ENCODE measurements at regions not wholly inside any gene's neighbourhood (a gene's known extent, or its start where the extent isn't known, plus 50 kb on each side); places are given as distances from the start of the nearest gene placed in this dataset.

GRCh38 chr6:145454006-145454405 is 281.3 kb downstream of the EPM2A start:
- no peak for FAIRE-seq
- Histone ChIP-seq H3K4me1 (no peaks in the 10 kb centered on the region), H3K27me3 (no peaks in the 10 kb centered on the region), H3K4me3 (no peak overlapping the region), H3K27ac (no peak overlapping the region), H3K9me3 (no peaks in the 10 kb centered on the region), H3K36me3 (no peaks in the 10 kb centered on the region)
- DNase-seq, result no peak
- WGBS, 2 donors, result 82 to 85% methylated on average over 2 of the region's 2 CpGs
- TF ChIP-seq CTCF (IDR thresholded peaks at IDR 0.05), result no peak
- no peak for ATAC-seq
- intact Hi-C loops (cut with DNase I), result no loop called here

- no peak for TF ChIP-seq CTCF (IDR thresholded peaks at IDR 0.05)
- intact Hi-C loops (cut with DNase I), result no loop called here
- no peak for FAIRE-seq
These were observed 277.8 kb downstream of the EPM2A start for GRCh38 chr6:145457556-145457955.

GRCh38 chr6:145468534-145468933 is 266.8 kb downstream of the EPM2A start:
- H3K4me1 ChIP-seq, result no peaks in the 10 kb centered on the region
- H3K9me3 ChIP-seq, result no peaks in the 10 kb centered on the region
- no peak for FAIRE-seq
- intact Hi-C loops (cut with DNase I), result no loop called here
- no peak for ATAC-seq
- H3K27me3 ChIP-seq, result no peaks in the 10 kb centered on the region
- H3K36me3 ChIP-seq, result no peaks in the 10 kb centered on the region
- TF ChIP-seq CTCF (IDR thresholded peaks at IDR 0.05), result no peak
- H3K4me3 ChIP-seq, result no peak overlapping the region
- H3K27ac ChIP-seq, result no peak overlapping the region
- DNase-seq, result no peak

More at GRCh38 chr6:145457556-145457955, 277.8 kb downstream of the EPM2A start:
- Histone ChIP-seq H3K36me3 (no peaks in the 10 kb centered on the region), H3K9me3 (no peaks in the 10 kb centered on the region), H3K4me1 (no peaks in the 10 kb centered on the region), H3K4me3 (no peak overlapping the region), H3K27me3 (no peaks in the 10 kb centered on the region), H3K27ac (no peak overlapping the region)
- ATAC-seq, result no peak
- DNase-seq, result no peak

- intact Hi-C loops (cut with DNase I), result no loop called here
- H3K4me1 ChIP-seq, result no peaks in the 10 kb centered on the region
- FAIRE-seq (no peak), ATAC-seq (no peak), DNase-seq (no peak)
- H3K27ac ChIP-seq, result no peak overlapping the region
- no peaks in the 10 kb centered on the region for H3K36me3 ChIP-seq
- TF ChIP-seq CTCF (IDR thresholded peaks at IDR 0.05), result no peak
- no peaks in the 10 kb centered on the region for H3K9me3 ChIP-seq
- no peak overlapping the region for H3K4me3 ChIP-seq
- H3K27me3 ChIP-seq, result no peaks in the 10 kb centered on the region
These were observed 266.3 kb downstream of the EPM2A start for GRCh38 chr6:145469021-145469420.

- FAIRE-seq (no peak), DNase-seq (no peak), ATAC-seq (no peak)
- WGBS, 2 donors, result 24 to 26% methylated on average over 1 of the region's 1 CpG
- H3K4me3 ChIP-seq, result no peak overlapping the region
- no peaks in the 10 kb centered on the region for H3K4me1 ChIP-seq
- no peaks in the 10 kb centered on the region for H3K9me3 ChIP-seq
- H3K36me3 ChIP-seq, result no peaks in the 10 kb centered on the region
- intact Hi-C loops (cut with DNase I), result no loop called here
- no peak overlapping the region for H3K27ac ChIP-seq
- no peak for TF ChIP-seq CTCF (IDR thresholded peaks at IDR 0.05)
- no peaks in the 10 kb centered on the region for H3K27me3 ChIP-seq
These were observed 259.4 kb downstream of the EPM2A start for GRCh38 chr6:145475794-145476396.
